Kidney capillary endothelial cell (primary cell): ENCODE measurements at regions not wholly inside any gene's neighbourhood (a gene's known extent, or its start where the extent isn't known, plus 50 kb on each side); places are given as distances from the start of the nearest gene placed in this dataset.

Experiments
- DNase-seq: peaks from one replicate; pipeline ENCODE4 v3.0.0-alpha.2; 2018; ENCODE audit warnings: low spot score

- DNase-seq: no peak
Measured at GRCh38 chr13:33628662-33629061, 189.3 kb upstream of the RFC3 start.

GRCh38 chr13:33629605-33630360, 188.2 kb upstream of the RFC3 start:
- DNase-seq: no peak

DNA sequence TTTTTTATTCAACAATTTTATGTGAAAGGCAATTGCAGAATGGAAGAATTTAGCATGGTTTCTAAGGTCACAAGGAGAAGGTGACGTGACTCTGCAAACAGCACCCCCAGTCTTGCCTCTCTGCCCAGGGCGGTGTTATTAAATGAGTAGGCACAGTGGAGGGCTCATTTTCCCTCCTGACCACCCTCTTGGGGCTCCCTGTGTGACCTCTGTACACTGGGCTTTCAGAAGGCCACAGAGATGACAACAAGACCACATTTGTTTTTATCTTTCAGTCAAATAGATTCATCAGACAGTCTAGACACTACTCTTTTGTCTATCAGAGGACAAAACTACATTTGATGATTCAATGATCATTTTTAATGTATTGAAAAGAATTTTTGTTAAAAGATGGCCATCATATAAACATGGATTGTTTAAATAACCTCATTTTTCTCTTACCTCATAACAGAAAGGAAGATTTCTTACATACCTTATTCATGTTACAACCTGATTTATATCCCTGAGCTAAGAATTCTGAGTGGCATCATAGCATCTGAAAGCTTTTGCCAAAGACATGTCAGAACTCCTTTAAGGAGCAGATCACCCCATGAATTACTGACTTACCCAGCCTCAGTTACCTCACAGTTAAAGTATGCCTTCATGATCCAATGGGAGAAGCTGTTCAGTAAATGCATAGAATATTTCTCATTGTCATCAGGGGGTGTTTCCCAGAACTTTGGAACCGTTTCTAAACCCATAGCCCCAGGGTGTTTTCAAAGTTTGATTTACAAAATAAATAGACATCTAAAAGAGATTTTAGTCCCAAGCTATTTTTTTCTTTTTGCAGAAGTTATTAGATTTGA, 184.0 kb upstream of the RFC3 start:
- no peak for DNase-seq

DNA sequence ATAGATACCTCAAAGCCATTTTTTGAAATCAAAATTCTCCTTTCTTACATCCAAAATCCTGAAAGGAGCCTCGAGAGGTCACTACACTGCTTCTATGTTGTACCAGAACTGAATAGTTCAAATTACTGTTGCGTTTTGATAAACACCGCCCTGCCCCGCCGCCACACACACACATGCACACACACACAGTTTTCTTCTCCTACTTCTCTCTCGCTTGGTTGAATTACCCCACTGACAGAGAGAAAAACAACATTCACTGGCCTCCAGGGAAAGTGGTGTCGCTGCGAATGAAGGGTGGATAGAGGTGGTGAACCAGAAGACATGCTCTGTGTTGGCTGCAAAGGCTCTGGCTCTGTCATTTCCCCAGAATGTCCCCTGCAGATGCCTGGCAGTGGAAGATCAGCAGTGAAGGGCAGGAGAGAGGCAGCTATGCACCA, 183.4 kb upstream of the RFC3 start:
- DNase-seq: no peak

DNA sequence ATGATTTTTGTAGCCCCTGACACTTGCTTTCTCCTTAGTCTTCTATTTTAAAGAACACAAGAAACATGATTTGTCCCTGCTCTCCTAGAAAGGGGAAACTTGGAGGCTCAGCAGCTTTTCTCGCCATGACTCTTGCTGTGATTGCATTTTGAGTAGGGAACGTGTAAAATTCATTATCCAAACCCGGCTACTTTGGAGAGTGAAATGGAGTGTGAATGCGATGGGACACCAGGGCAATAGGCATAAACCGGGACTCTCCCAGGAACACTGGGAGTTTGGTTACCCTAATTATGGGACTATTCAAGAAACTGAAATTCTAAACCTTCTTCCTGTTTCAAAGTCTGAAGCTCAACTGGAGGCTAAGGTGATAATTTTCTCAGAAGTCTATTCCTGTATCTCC, 181.7 kb upstream of the RFC3 start:
- DNase-seq: no peak

DNA sequence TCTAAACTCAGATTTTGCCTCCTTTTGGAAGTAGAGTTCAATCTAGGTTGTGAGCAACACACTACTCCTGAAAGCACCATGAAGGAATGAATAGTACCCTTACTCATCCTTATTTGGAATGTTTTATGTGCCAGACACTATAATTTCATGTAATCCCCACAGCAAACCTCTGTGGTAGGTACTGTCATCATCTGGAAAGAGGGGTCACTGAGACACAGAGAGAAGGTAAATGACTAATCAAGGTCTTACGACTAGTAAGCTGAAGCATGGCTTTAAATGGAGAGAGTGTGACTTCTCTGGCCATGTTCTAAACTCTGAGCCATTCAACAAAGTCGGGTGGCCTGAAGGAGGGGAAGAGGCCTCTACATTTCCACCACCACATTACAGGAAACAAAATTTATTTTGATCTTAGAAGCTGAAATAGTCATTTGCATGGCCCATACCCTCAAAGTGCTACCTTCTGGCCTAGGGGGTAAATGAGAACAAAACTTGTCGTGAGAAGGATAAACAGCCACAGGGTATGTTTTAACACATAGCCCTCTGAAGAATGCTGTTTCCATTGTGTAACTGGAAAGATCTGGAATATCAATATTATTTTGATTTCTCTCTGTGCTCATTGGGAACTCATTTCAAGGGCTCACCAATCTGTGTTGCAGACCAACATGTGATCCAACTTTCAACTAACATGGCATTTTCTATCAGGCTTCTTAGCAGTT, 180.8 kb upstream of the RFC3 start:
- DNase-seq: no peak

DNA sequence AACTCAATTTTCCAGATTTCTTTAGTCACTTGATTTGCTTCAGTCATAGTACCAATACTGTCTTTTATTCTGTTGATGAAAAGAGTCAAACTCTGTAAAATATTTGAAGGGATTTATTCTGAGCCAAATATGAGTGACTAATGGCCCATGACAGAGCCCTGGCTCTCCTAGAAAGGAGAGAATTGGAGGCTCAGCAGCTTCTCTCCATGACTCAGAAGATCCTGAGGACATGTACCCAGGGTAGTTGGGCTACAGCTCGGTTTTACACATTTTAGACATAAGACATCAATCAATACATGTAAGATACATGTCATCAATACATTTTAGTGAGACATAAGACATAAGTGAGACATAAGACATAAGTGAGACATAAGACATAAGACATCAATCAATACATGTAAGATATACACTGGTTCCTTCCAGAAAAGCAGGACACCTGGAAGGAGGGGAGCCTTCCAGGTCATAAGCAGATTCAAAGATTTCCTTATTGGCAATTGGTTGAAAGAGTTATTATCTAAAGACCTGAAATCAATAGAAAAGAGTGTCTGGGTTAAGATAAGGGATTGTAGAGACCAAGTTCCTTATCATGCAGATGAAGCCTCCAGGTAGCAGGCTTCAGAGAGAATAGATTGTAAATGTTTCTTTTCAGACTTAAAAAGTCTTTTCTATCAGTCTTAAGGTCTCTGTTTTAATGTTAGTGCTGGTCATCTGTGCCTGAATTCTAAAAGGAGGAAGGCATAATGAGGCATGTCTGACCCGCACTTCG, 179.8 kb upstream of the RFC3 start:
- DNase-seq: no peak

GRCh38 chr13:33639158-33639557, 178.8 kb upstream of the RFC3 start:
- no peak for DNase-seq

GRCh38 chr13:33639626-33640080, 178.3 kb upstream of the RFC3 start:
- DNase-seq: no peak

DNA sequence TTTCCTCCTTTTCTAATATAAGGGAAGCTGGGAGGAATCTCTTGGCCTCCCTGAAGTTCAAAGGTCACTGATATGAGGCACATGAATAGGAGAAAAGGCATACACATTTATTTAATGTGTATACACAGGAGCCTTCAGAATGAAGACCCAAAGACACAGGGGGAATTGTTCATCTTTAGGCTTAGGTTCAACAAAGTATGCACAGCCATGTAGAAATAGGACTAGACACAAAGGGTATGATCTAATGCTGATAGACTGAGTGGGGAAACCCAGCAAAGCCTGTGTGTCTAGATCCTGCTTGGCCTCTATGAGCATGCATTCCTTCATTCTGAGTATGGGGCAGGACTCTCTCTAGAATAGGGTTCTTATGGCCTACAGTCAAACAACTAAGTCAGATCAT, 177.1 kb upstream of the RFC3 start:
- no peak for DNase-seq

DNA sequence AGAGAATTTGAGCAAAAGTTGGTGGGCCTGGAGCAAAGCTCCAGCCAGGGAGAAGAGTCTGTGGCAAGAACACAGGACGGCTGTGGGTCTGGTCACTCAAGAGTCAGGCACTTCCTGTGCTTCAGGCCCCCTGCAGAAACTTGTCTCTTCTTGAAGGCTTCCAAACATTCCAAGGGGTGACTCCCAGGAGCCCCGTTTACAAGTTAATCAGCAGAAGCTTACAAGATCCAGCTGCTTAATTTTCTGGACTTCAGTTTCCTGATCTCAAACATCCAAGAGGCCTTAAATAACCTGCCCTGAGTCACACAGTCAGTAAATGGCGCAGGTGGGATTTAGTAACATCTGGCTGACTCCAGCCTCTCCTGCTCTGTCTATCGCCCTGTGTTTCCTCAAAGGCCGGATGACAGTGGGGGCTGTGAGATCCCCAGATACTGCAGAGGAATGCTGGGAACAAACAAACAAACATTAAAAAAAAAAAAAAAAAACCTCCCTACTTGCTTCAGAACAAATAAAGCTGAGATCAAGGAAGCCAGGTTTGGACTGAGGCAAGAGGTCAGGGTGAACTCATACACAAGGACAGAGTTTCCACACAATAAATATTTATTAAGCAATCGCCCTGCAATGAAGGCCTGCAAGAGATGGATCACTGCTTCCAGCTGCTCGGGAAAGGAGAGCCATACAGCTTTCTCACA, 175.4 kb upstream of the RFC3 start:
- peak; percentile 2 for DNase-seq

DNA sequence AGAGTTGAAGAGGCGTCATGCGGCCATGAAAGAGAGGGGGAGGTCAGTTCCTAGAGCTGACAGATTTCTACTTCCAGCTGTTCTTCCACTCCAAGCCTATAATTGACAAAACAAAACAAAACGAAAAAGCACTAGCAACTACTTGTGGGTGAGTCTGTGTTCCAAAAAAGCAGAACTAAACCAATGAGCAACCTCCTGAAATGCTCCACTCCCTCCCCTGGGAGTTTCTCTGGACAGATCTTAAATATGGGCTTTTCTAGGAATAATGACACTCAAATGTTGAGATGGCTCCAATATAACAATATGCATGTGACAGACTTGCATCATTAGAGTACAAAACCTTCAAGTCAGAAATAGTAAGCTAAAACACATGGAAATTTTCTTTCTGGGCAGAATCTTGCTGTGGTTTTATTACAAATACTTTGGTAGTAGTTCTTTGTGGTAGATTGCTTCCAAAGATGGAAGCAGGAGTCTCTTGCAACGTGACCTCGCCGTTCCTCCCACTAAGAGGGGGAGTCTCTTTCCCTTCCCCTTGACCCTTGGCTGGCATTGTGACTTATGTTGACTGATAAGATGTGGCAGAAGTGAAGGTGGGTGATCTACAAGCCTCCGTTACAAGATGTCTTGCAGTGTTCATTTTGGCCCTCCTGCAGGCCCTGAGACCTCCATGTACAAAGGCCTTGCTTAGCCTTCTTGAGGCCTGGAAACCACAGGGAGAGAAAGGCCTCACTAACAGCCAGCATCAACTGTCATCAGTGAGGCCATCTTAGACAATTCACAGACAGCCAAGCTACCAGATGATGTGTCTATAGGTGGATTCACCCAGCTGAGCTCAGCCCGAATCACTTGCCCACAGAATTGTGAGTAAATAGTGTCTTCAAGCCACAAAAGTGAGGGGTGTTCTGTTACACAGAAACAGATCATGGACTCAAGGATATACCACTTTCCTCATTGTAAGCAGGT, 173.1 kb upstream of the RFC3 start:
- DNase-seq: no peak

DNA sequence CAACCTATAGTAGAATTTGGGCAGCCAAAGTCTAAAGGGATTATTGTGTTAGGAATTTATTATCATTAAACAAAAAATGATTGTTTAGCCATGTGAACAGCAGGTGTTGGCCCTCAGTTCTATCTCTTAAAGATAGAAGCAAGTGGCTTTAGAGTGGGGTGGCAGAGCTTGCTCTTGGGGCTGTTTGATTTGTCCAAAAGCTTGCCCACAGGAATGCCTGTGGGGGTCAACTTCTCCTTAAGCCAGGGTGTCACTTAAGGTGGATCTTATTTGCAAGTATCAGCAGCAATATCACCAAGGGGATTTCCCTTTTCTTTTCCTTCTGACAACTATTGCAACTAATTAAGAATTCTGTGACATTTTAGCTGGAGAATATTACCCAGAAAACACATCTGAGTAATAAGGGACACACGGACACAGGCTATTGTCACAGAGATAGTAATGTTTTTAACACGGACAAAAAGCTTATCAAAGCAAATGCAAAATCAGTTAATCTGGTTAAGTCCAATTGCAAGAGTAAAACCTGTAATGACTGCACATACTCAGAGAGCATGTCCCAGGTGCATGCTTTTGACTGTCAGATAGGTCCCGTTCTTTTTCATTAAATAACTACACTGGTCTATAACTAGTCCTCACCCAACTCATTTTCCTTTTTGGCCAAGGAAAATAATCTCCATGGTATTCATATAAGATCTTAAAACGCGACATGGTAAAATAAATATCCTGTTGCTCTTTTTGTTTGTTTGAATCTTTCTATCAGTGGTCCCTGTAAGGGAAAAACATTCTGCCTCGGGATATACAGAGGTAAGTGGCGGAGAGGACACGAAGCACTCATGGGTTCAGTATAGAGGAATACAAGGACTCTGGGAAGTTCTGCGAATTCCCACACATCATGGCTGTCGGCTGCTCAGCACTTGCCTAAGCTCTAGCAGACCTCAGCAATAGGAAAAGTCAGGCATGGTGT, 172.1 kb upstream of the RFC3 start:
- no peak for DNase-seq

DNA sequence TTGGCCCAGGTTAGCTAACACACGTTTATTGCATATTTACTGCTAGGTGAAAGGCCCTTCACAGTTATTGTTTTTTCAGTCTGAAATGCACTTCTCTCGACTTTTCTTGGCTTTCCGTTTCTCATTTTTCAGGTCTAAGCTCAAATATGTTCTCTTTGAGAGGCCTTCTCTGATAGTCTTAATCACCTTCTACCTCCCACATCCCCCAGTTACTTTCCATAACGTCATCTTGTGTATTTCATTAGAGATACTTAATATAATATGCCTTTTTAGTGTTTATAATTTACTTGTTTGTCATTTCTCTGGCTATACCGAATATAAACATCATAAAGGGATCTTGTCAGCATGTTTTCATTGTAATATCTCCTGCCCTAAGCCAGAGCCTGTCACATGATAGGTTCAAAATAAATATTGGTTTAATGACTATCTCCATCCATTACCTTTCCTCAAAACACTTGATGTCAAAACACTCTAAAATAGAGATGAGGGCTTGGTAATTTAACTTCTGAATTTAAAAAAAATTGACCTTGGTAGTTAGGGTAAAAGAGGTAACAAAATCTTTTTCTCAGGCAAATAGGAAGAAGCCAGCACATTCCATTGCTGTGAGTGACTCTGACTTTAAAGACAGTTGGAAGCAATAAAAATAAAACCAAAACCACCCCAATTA, 168.6 kb upstream of the RFC3 start:
- no peak for DNase-seq

DNA sequence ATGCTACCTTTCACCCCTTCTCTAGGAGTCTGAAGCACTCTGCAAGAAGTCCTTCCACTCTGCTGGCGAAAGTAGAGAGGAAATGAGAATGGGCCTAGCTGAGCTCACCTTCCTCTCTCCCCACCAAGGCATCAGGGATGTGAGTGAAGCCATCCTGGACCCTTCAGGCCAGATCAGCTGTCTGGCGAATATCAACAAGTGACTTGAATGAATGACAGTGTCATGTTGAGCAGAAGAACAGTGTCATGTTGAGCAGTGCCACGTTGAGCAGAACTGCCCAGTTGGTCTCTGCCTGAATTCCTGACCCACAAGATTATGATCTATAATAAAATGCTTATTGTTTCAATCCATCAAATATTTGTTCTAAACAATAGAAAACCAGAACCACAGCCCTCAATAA, 166.2 kb upstream of the RFC3 start:
- DNase-seq: no peak

DNA sequence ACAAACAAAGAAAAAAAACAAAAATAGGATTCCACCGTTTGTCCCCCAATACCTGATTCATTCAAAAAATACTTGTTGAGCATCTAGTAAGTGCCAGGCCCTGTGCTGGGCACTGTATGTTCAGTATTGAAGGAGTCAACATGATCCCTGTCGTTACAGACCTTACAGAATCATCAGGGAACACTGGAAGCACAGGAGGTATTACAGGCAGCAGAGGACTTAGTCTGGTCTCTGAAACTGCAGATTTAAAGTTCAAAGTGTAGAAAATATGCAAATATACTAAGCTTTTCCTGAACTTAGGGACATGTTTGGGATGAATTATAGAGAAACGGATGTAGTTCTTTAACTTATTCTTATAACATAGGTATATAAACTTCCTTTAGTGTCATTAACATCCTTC, 160.7 kb upstream of the RFC3 start:
- DNase-seq: no peak

- no peak for DNase-seq
Measured at GRCh38 chr13:33659466-33659865, 158.5 kb upstream of the RFC3 start.

- DNase-seq: no peak
Measured at GRCh38 chr13:33659894-33660293, 158.1 kb upstream of the RFC3 start.
